Effector memory CD4-positive, alpha-beta T cell (primary cell): ENCODE measurements at regions not wholly inside any gene's neighbourhood (a gene's known extent, or its start where the extent isn't known, plus 50 kb on each side); places are given as distances from the start of the nearest gene placed in this dataset.

ENCODE experiments used
- DNase-seq, 3 donors: peaks; one replicate each; pipeline ENCODE4 v3.0.0-alpha.2; 2020
- H3K27ac ChIP-seq: 2 replicates; pipeline ENCODE4 v1.7.0; 2013; ENCODE audit warnings: mild to moderate bottlenecking, low read length, moderate library complexity; ENCODE audit not compliant: insufficient read depth, poor library complexity, severe bottlenecking
- H3K27me3 ChIP-seq: replicated peaks from 2 replicates; pipeline ENCODE4 v1.7.0; 2013; ENCODE audit warnings: mild to moderate bottlenecking, low read length; ENCODE audit not compliant: insufficient read depth, control insufficient read depth, poor library complexity, severe bottlenecking
- H3K36me3 ChIP-seq: 2 replicates; pipeline ENCODE4 v1.7.0; 2013; ENCODE audit warnings: mild to moderate bottlenecking, low read length, moderate library complexity; ENCODE audit not compliant: control insufficient read depth, insufficient read depth
- H3K4me1 ChIP-seq: 2 replicates; pipeline ENCODE4 v1.7.0; 2013; ENCODE audit warnings: low read length, mild to moderate bottlenecking; ENCODE audit not compliant: control insufficient read depth, insufficient read depth, poor library complexity, severe bottlenecking
- H3K4me3 ChIP-seq: 2 replicates; pipeline ENCODE4 v1.7.0; 2013; ENCODE audit warnings: low read length, low read depth, mild to moderate bottlenecking; ENCODE audit not compliant: insufficient read depth, poor library complexity, severe bottlenecking
- H3K9me3 ChIP-seq: 2 replicates; pipeline ENCODE4 v1.7.0; 2013; ENCODE audit warnings: mild to moderate bottlenecking, low read length, moderate library complexity; ENCODE audit not compliant: control insufficient read depth

DNA sequence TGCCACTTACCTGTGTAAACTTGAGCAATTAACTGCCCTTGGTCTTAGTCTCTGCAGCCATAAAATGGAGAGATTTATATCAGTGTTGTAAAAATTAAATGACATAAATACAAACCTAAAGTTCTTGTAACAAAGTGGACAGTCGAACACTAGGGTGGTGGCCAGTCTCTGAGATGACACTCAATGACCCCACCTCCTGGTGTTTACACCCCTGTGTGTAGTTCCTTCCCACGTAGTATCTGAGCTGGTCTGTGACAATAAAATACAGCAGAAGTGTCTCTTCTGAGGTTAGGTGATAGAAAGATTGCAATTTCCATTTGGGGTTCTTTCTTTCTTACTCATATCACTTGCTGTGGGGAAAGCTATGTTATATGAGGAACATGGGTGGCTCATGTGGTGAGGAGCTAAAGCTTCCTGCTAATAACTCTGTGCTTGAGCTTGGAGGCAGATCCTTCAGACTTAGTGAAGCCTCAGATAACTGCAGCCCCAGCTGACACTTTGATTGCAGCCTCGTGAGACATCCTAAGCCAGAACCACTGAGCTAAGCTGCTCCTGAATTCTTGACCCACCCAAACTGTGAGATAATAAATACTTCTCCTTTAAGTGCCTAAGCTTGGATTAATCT, 173.4 kb upstream of the CHD1 start:
- Histone ChIP-seq H3K27ac (no peak overlapping the region), H3K9me3 (no peaks in the 10 kb centered on the region), H3K27me3 (no peaks in the 10 kb centered on the region), H3K4me3 (no peak overlapping the region), H3K4me1 (no peaks in the 10 kb centered on the region), H3K36me3 (no peaks in the 10 kb centered on the region)
- DNase-seq: no peak

DNA sequence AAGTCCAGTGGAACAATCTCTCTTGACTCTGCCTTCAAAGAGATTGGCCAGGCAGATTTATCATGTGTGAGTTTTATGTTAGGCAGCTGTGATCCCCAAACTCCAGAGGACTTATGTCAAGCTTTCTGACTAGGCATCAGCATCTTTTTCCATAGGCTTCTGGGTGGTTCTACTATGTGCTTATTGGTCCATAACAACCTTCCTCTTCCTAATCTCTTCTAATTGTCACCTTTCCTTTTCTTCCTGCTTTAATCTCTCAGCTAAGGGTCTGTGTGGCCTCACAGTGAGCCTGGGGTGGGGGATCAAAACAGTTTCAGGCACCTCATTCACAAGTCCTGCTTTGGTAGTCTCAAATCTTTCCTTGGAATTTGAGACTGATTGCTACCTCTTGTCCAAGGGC, 170.9 kb upstream of the CHD1 start:
- Histone ChIP-seq H3K27ac (no peak overlapping the region), H3K9me3 (no peaks in the 10 kb centered on the region)

GRCh38 chr5:99089822-99090549, 161.2 kb upstream of the CHD1 start:
- no peaks in the 10 kb centered on the region for H3K4me1 ChIP-seq
- no peak overlapping the region for H3K4me3 ChIP-seq
- DNase-seq: no peak
- H3K27me3 ChIP-seq: no peaks in the 10 kb centered on the region
- H3K9me3 ChIP-seq: no peaks in the 10 kb centered on the region
- no peaks in the 10 kb centered on the region for H3K36me3 ChIP-seq
- H3K27ac ChIP-seq: no peak overlapping the region

More for the DNA sequence above, 170.9 kb upstream of the CHD1 start:
- no peaks in the 10 kb centered on the region for H3K36me3 ChIP-seq
- H3K4me3 ChIP-seq: no peak overlapping the region
- H3K27me3 ChIP-seq: no peaks in the 10 kb centered on the region
- no peak for DNase-seq
- no peaks in the 10 kb centered on the region for H3K4me1 ChIP-seq

- H3K27ac ChIP-seq: no peak overlapping the region
These were observed 159.5 kb upstream of the CHD1 start for GRCh38 chr5:99088309-99088708.

GRCh38 chr5:99083197-99083596, 154.4 kb upstream of the CHD1 start:
- Histone ChIP-seq H3K27me3 (no peaks in the 10 kb centered on the region), H3K4me3 (no peak overlapping the region), H3K36me3 (no peaks in the 10 kb centered on the region), H3K27ac (no peak overlapping the region), H3K4me1 (no peaks in the 10 kb centered on the region), H3K9me3 (no peaks in the 10 kb centered on the region)
- DNase-seq: no peak

More at GRCh38 chr5:99088309-99088708, 159.5 kb upstream of the CHD1 start:
- no peak overlapping the region for H3K4me3 ChIP-seq
- H3K27me3 ChIP-seq: no peaks in the 10 kb centered on the region
- no peaks in the 10 kb centered on the region for H3K36me3 ChIP-seq
- no peak for DNase-seq
- no peaks in the 10 kb centered on the region for H3K4me1 ChIP-seq
- no peaks in the 10 kb centered on the region for H3K9me3 ChIP-seq

DNA sequence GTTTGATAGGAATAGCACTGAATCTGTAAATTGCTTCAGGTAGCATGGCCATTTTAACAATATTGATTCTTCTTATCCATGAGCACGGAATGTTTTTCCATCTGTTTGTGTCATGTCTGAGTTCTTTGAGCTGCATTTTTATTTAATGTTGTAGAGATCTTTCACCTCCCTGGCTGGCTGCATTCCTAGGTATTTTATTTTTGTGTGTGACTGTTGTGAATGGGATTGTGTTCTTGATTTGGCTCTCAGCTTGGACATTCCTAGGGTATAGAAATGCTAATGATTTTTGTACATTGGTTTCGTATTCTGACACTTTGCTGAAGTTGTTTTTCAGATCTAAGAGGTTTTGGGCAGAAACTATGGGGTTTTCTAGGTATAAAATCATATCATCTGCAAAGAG, 152.9 kb upstream of the CHD1 start:
- H3K27ac ChIP-seq: no peak overlapping the region
- DNase-seq: no peak
- no peaks in the 10 kb centered on the region for H3K27me3 ChIP-seq
- H3K4me3 ChIP-seq: no peak overlapping the region
- no peaks in the 10 kb centered on the region for H3K4me1 ChIP-seq
- H3K36me3 ChIP-seq: no peaks in the 10 kb centered on the region
- H3K9me3 ChIP-seq: no peaks in the 10 kb centered on the region

DNA sequence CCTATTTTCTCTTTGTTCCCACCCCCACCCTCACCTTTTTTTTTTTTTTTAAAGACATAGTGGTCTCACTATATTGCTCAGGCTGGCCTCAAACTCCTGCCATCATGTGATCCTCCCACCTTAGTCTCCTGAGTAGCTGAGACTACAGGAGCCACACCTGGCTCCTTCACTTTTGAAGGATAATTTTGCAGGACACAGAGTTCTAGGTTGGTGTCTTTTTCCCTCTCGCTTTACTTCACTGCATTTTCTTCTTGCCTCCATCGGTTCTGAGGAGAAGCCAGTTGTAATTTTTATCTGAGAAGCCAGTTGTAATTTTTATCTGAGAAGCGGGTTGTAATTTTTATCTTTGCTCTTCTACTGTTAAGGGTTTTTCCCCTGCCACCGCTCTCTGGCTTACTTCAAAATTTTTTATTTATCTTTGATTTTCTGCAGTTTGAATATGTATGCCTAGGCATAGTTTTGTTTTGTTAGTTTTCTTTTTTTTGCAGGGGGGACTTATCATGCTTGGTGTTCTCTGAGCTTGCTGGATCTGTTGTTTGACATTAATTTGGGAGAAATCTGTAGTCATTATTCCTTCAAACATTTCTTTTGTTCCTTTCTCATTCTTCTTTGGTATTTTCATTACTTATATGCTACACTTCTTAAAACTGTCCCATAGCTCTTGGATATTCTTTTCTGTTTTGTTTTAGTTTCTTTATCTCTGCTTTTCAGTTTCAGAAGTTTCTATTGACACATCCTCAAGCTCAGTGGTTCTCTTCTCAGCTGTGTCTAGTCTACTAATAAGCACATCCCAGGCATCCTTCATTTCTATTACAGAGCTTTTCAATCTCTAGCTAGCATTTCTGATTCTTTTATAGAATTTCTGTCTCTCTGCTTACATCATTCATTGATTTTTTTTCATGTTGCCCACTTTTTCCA, 148.2 kb upstream of the CHD1 start:
- no peak for DNase-seq
- Histone ChIP-seq H3K27ac (no peak overlapping the region), H3K36me3 (no peaks in the 10 kb centered on the region), H3K27me3 (no peaks in the 10 kb centered on the region), H3K9me3 (no peaks in the 10 kb centered on the region), H3K4me3 (no peak overlapping the region), H3K4me1 (no peaks in the 10 kb centered on the region)

GRCh38 chr5:99072846-99073245, 144.0 kb upstream of the CHD1 start:
- H3K4me1 ChIP-seq: no peaks in the 10 kb centered on the region
- no peak for DNase-seq
- H3K27ac ChIP-seq: no peak overlapping the region
- H3K9me3 ChIP-seq: no peaks in the 10 kb centered on the region
- H3K27me3 ChIP-seq: no peaks in the 10 kb centered on the region
- H3K4me3 ChIP-seq: no peak overlapping the region
- H3K36me3 ChIP-seq: no peaks in the 10 kb centered on the region

DNA sequence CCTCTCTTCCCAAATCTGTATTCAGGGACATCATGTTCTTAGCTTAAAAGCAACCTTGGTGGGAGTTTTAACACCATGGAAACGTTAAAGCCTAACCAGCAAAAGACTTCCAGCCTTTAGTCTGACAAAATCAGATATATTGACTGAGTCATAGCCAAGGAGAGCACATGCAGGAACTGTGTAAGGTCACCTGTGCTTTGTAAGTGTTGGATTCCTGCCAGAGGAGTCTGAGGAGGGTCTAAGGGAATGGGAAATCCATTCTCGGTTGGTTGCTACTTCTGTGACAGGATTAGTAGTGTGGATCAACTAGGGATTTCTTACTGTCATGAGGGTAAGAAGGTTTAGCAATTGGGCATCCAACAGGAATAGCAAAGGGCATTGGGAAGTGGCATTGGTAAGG, 142.0 kb upstream of the CHD1 start:
- no peak overlapping the region for H3K27ac ChIP-seq
- H3K36me3 ChIP-seq: no peaks in the 10 kb centered on the region
- no peaks in the 10 kb centered on the region for H3K4me1 ChIP-seq
- no peak overlapping the region for H3K4me3 ChIP-seq
- H3K9me3 ChIP-seq: no peaks in the 10 kb centered on the region
- DNase-seq: no peak
- H3K27me3 ChIP-seq: no peaks in the 10 kb centered on the region

GRCh38 chr5:99070362-99070761, 141.6 kb upstream of the CHD1 start:
- Histone ChIP-seq H3K4me3 (no peak overlapping the region), H3K27ac (no peak overlapping the region), H3K27me3 (no peaks in the 10 kb centered on the region), H3K36me3 (no peaks in the 10 kb centered on the region), H3K9me3 (no peaks in the 10 kb centered on the region), H3K4me1 (no peaks in the 10 kb centered on the region)
- no peak for DNase-seq
